GM23338 (cell line): ENCODE measurements at regions not wholly inside any gene's neighbourhood (a gene's known extent, or its start where the extent isn't known, plus 50 kb on each side); places are given as distances from the start of the nearest gene placed in this dataset.

Source experiments
- CREB1 ChIP-seq: fragments of 250-450 bp; sonication (Bioruptor Pico); IDR thresholded peaks from 2 replicates; pipeline ENCODE4 v1.5.0; 2020; ENCODE audit warnings: low read depth, mild to moderate bottlenecking, moderate library complexity
- CTCF ChIP-seq, 2 experiments: fragments of 200-600 bp in 1 of 2; sonication (generic) in 1 of 2; conservative IDR thresholded peaks; 2 replicates each; pipeline versions ENCODE4 v1.5.1 to v1.6.1; 2016 to 2017; ENCODE audit warnings: antibody characterized with exemption in 2 of 2, low read depth in 2 of 2, mild to moderate bottlenecking in 2 of 2, moderate library complexity in 1 of 2
- ETS1 ChIP-seq: IDR thresholded peaks from 2 replicates; pipeline ENCODE4 v1.6.1; 2016; ENCODE audit warnings: antibody characterized with exemption
- EZH2phosphoT487 ChIP-seq: fragments of 200-600 bp; sonication (generic); IDR thresholded peaks from one replicate; pipeline ENCODE4 v1.8.1; 2018; ENCODE audit warnings: antibody characterized with exemption; ENCODE audit not compliant: unreplicated experiment
- JUNB ChIP-seq: IDR thresholded peaks from one replicate; pipeline ENCODE4 v1.6.1; 2016; ENCODE audit warnings: antibody characterized with exemption; ENCODE audit not compliant: unreplicated experiment
- POLR2AphosphoS5 ChIP-seq: IDR thresholded peaks from 2 replicates; pipeline ENCODE4 v1.6.1; 2016; ENCODE audit warnings: antibody characterized with exemption, low read depth

GRCh38 chrX:129139837-129140598 lies 383.3 kb downstream of the SMARCA1 start:
- no peak for TF ChIP-seq CREB1 (CRISPR knock-in tag)
- TF ChIP-seq JUNB, result no peak
- TF ChIP-seq CTCF (conservative IDR thresholded peaks at IDR 0.05; ENCODE audit: low read depth in 2 of 2), result no peak
- no peak for TF ChIP-seq ETS1
- no peak for TF ChIP-seq POLR2AphosphoS5
- TF ChIP-seq EZH2phosphoT487, result no peak
